BE2C (cell line): ENCODE measurements at regions not wholly inside any gene's neighbourhood (a gene's known extent, or its start where the extent isn't known, plus 50 kb on each side); places are given as distances from the start of the nearest gene placed in this dataset.

Experiments used
- DNase-seq: peaks from one replicate; pipeline ENCODE4 v3.0.0-alpha.2; 2020
- H3K27me3 ChIP-seq: fragments of 250-450 bp; sonication (Bioruptor Pico); 2 replicates; pipeline ENCODE4 v1.5.1; 2020; ENCODE audit warnings: mild to moderate bottlenecking
- H3K36me3 ChIP-seq: fragments of 250-450 bp; sonication (Bioruptor Pico); 2 replicates; pipeline ENCODE4 v1.5.1; 2020; ENCODE audit warnings: mild to moderate bottlenecking
- H3K4me1 ChIP-seq: fragments of 250-450 bp; sonication (Bioruptor Pico); 2 replicates; pipeline ENCODE4 v1.5.1; 2020
- H3K4me3 ChIP-seq: 2 replicates; pipeline ENCODE4 v1.5.1; 2011; ENCODE audit warnings: low read depth, low read length
- H3K9me3 ChIP-seq: fragments of 250-450 bp; sonication (Bioruptor Pico); 2 replicates; pipeline ENCODE4 v1.5.1; 2020
- CTCF ChIP-seq: IDR thresholded peaks from 2 replicates; pipeline ENCODE4 v1.5.1; 2012; ENCODE audit warnings: mild to moderate bottlenecking, low read depth, low read length

- H3K27me3 ChIP-seq: no peaks in the 10 kb centered on the region
- H3K4me3 ChIP-seq: no peak overlapping the region
- no peaks in the 10 kb centered on the region for H3K36me3 ChIP-seq
- no peak for TF ChIP-seq CTCF
- no peaks in the 10 kb centered on the region for H3K4me1 ChIP-seq
- no peak for DNase-seq
- H3K9me3 ChIP-seq: peaks cover 5% of the 10 kb centered on the region; the same call in 1 of the 2 replicates
Observed at GRCh38 chr5:3321119-3321760, 274.4 kb upstream of the IRX1 start.

- no peak for TF ChIP-seq CTCF
- no peaks in the 10 kb centered on the region for H3K36me3 ChIP-seq
- H3K4me3 ChIP-seq: no peak overlapping the region
- no peak for DNase-seq
- H3K27me3 ChIP-seq: no peaks in the 10 kb centered on the region
- H3K9me3 ChIP-seq: peaks cover 5% of the 10 kb centered on the region; the same call in 1 of the 2 replicates
- no peaks in the 10 kb centered on the region for H3K4me1 ChIP-seq
Observed at GRCh38 chr5:3320317-3320875, 275.2 kb upstream of the IRX1 start.

GRCh38 chr5:3317051-3317795 is 278.4 kb upstream of the IRX1 start:
- Histone ChIP-seq H3K4me3 (no peak overlapping the region), H3K27me3 (no peaks in the 10 kb centered on the region), H3K9me3 (no peaks in the 10 kb centered on the region), H3K4me1 (no peaks in the 10 kb centered on the region), H3K36me3 (no peaks in the 10 kb centered on the region)
- no peak for TF ChIP-seq CTCF
- no peak for DNase-seq

- H3K36me3 ChIP-seq: no peaks in the 10 kb centered on the region
- H3K4me1 ChIP-seq: no peaks in the 10 kb centered on the region
- no peak for DNase-seq
- no peak overlapping the region for H3K4me3 ChIP-seq
- TF ChIP-seq CTCF: no peak
- H3K27me3 ChIP-seq: no peaks in the 10 kb centered on the region
- no peaks in the 10 kb centered on the region for H3K9me3 ChIP-seq
Observed at GRCh38 chr5:3313569-3313968, 282.1 kb upstream of the IRX1 start.

GRCh38 chr5:3312299-3312698 is 283.3 kb upstream of the IRX1 start:
- H3K4me3 ChIP-seq: no peak overlapping the region
- no peaks in the 10 kb centered on the region for H3K9me3 ChIP-seq
- H3K36me3 ChIP-seq: no peaks in the 10 kb centered on the region
- TF ChIP-seq CTCF: no peak
- no peaks in the 10 kb centered on the region for H3K27me3 ChIP-seq
- DNase-seq: no peak
- H3K4me1 ChIP-seq: no peaks in the 10 kb centered on the region

- no peaks in the 10 kb centered on the region for H3K4me1 ChIP-seq
- no peak overlapping the region for H3K4me3 ChIP-seq
- H3K36me3 ChIP-seq: no peaks in the 10 kb centered on the region
- H3K27me3 ChIP-seq: no peaks in the 10 kb centered on the region
- no peak for TF ChIP-seq CTCF
- H3K9me3 ChIP-seq: no peaks in the 10 kb centered on the region; the same call in 1 of the 2 replicates
- DNase-seq: no peak
Observed at GRCh38 chr5:3311433-3311832, 284.2 kb upstream of the IRX1 start.
